Neuron (in vitro differentiated cells): ENCODE measurements at regions not wholly inside any gene's neighbourhood (a gene's known extent, or its start where the extent isn't known, plus 50 kb on each side); places are given as distances from the start of the nearest gene placed in this dataset.

Experiments
- H2AFZ ChIP-seq: one replicate; pipeline ENCODE4 v1.6.1; 2013; ENCODE audit warnings: low read depth, mild to moderate bottlenecking, inconsistent platforms, low read length, moderate library complexity
- H3K27me3 ChIP-seq: one replicate; pipeline ENCODE4 v1.6.1; 2013; ENCODE audit warnings: low read length; ENCODE audit not compliant: insufficient read depth
- H3K36me3 ChIP-seq: one replicate; pipeline ENCODE4 v1.6.1; 2013; ENCODE audit warnings: low read length; ENCODE audit not compliant: insufficient read depth
- H3K4me1 ChIP-seq: one replicate; pipeline ENCODE4 v1.6.1; 2013; ENCODE audit warnings: low read length; ENCODE audit not compliant: insufficient read depth
- H3K4me3 ChIP-seq: 2 replicates; pipeline ENCODE4 v1.5.1; 2013; ENCODE audit warnings: mild to moderate bottlenecking, low read length, moderate library complexity
- H3K9me3 ChIP-seq: one replicate; pipeline ENCODE4 v1.6.1; 2013; ENCODE audit warnings: low read length

DNA sequence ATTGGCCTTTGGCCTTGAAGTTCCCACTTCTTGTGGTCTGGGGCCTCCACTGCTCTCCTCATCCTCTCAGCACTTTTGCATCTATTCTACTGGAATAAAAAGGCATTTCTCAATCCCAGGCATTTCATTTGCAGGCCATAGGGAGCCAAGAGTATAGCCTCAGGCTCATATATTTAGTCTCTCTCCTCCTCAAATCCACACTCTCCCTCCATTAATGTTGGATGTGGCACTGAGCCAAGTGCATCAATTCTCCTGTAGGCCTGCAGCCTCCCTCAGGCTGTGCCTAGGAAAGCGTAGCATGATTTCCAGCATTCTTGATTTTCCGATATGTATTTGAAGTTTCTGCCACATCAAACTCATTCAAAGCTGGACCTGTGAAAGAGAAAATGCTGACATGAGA is 211.5 kb upstream of the CPNE8 start:
- H2AFZ ChIP-seq = no peak overlapping the region
- H3K4me1 ChIP-seq = no peaks in the 10 kb centered on the region
- no peaks in the 10 kb centered on the region for H3K27me3 ChIP-seq
- no peaks in the 10 kb centered on the region for H3K9me3 ChIP-seq
- no peak overlapping the region for H3K4me3 ChIP-seq
- H3K36me3 ChIP-seq = no peaks in the 10 kb centered on the region

DNA sequence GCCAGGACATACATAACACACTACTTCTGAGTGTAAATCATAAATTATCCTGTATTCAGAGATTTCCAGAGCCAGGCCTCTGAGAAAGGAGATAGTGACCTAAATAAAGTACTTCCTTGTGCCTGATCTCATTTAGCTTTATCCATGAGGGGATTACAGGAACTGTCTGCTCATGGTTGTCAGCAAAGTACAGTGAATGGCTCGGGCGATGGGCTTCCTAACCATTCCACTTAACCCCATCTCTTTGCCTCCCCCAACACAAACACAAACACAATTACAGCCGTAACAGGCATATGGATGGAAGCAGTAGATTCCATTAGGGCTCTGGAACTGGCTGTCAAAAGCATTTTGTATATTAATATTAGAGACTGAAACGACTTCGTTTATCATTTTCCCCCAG is 206.7 kb upstream of the CPNE8 start:
- H3K36me3 ChIP-seq = no peaks in the 10 kb centered on the region
- H3K4me1 ChIP-seq = no peaks in the 10 kb centered on the region
- peaks cover 2% of the 10 kb centered on the region for H3K27me3 ChIP-seq
- H2AFZ ChIP-seq = no peak overlapping the region
- no peak overlapping the region for H3K4me3 ChIP-seq
- H3K9me3 ChIP-seq = no peaks in the 10 kb centered on the region

DNA sequence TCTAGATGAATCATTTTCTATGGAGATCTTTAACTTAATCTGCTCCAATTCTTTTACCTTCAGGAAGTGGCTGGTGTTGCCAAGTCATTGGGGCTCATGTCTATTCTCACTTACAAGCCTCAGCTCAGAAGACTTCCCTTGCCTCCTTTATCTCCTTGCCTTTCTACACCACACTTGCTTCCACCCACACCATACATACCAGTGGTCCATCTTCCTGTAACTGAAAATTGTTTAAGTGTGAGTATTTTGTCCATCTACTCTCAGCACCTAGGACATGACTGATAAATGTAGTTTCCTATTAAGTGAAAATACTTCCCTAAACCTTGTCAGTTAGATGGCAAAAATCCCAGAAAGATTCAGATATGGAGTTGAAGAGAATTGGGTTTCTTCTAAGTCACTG is 199.7 kb upstream of the CPNE8 start:
- H2AFZ ChIP-seq = no peak overlapping the region
- H3K36me3 ChIP-seq = no peaks in the 10 kb centered on the region
- H3K4me1 ChIP-seq = no peaks in the 10 kb centered on the region
- H3K9me3 ChIP-seq = no peaks in the 10 kb centered on the region
- no peaks in the 10 kb centered on the region for H3K27me3 ChIP-seq
- no peak overlapping the region for H3K4me3 ChIP-seq

DNA sequence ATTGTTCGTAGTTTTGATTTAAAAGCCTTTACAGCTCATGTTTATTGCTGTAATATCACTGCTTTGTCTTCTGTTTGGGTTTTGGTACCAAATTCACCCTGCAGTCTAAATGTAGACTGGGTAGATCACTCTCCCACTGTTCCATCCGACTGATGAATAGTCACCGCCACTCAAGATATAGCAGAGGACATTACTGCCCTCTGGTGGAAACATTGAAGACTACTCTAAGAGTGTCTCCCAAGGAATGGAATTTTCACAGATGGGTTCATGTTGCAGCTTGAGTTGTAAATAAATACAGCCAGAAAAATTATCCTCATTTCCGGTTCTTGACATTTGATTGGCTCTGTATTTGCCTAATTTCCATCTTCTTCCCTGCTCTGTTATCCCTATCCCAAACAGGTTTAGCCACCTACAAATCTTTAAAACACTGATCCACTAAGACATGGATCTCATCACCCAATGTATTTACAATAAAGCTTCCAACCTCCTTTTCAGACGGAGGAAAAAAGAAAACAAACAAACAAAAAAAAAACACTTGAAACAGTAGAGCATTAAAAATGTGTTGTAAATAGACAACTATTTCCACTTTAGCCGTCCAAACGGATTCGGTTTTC is 198.3 kb upstream of the CPNE8 start:
- Histone ChIP-seq H3K27me3 (no peaks in the 10 kb centered on the region), H2AFZ (no peak overlapping the region), H3K4me3 (no peak overlapping the region), H3K9me3 (no peaks in the 10 kb centered on the region), H3K4me1 (no peaks in the 10 kb centered on the region), H3K36me3 (no peaks in the 10 kb centered on the region)

DNA sequence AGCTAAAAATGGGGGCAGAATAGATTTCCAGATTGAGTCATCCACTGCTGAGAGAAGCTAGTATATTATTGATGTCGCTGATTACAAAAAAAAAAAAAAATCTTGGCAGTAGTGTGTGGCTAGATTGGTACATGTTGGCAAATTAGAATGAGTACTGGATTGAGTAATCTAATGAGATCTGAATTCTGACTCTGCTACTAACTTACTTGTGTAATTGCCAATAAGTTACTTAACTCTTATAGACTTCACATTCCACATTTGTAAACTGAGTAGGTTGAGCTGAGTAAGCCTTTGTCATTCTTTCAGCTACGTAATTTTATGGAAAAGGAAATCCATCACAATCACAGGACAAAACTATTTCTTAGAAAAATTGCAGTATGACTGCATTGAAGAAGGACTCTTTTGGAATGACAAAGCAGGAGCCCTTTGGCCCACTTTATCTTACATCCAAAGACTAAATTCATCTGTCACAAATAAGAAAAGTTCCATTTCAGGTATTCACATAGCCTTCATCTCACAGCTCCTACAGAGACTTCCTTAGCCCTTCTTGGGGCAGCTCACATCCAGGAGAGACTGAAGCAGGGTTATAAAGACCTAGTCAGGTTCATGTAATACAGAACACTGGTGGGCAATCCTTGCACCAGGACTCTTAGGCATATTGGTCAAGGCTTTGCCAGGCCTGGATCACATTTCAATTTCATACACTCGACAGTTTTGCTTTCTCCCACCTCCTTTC is 197.3 kb upstream of the CPNE8 start:
- Histone ChIP-seq H3K4me1 (no peaks in the 10 kb centered on the region), H3K27me3 (no peaks in the 10 kb centered on the region), H3K9me3 (no peaks in the 10 kb centered on the region), H2AFZ (no peak overlapping the region), H3K36me3 (no peaks in the 10 kb centered on the region), H3K4me3 (no peak overlapping the region)

DNA sequence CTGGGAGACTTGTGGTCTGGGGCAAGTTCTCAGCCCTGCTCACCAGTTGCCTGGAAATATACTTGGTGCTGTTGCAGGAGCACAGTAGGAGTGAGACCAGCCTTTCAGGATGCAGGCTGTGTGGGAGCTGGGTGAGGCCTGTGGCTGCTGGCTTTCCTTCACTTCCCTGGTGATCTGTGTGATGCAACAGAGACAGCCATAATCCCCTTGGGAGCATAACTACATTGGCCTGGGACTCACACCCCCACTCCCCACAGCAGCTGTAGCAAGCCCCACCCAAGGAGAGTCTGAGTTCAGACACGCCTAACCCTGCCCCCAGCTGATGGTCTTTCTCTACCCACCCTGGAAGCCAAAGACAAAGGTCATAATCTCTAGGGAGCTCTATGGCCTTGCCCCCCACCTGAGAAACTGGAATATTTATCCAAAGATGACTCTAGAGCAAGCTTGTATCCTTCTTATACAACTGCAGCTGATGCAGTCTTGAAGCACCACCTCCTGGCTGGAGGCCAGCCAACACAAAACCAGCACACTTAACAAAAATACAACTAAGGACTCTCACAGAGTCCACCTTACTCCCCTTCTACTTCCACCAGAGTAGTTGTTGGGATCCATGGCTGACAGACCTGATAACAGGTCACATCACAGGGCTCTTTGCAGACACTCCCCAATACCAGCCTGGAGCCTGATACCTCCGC is 190.4 kb upstream of the CPNE8 start:
- Histone ChIP-seq H3K4me1 (no peaks in the 10 kb centered on the region), H3K4me3 (no peak overlapping the region), H3K27me3 (no peaks in the 10 kb centered on the region), H3K9me3 (no peaks in the 10 kb centered on the region), H2AFZ (no peak overlapping the region), H3K36me3 (no peaks in the 10 kb centered on the region)

DNA sequence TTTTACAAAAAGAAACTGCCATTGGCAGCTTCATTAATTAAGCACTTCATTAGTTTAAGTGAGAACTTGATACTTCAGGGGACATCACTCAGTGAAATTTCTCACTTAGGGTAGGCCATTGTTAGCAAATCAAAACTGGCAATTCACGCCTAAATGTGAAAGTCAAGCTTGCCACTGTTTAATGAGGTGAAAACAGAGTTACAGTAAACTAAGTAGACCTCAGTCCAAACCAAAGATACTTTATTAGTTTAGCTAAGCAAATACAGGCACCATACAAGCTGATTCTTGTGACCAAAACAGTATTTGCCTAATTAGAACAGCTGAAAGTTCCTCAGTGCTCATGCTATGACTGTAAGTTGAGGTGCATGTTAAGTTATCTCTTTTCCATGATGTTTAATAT is 176.5 kb upstream of the CPNE8 start:
- H3K4me3 ChIP-seq = no peak overlapping the region
- H3K27me3 ChIP-seq = no peaks in the 10 kb centered on the region
- no peak overlapping the region for H2AFZ ChIP-seq
- no peaks in the 10 kb centered on the region for H3K36me3 ChIP-seq
- H3K4me1 ChIP-seq = no peaks in the 10 kb centered on the region
- H3K9me3 ChIP-seq = no peaks in the 10 kb centered on the region

DNA sequence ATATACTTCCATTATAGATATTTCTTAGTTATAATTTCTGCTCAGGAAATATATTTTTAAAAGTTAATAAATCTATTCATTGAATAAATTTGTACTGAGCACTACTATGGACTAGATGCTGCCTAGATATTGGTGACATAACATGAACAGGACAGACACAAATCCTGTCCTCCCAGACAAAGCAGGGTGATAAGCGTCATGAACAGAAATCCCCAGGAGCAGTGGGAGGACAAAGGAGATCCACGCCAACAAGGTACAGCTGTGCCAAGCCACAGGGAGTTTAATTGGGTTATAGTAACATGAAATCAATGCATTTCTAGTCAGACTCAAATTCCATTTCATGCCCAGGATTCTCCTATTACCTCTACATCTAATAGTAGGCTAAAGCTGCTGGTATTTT is 171.8 kb upstream of the CPNE8 start:
- Histone ChIP-seq H2AFZ (no peak overlapping the region), H3K4me3 (no peak overlapping the region), H3K36me3 (no peaks in the 10 kb centered on the region), H3K9me3 (no peaks in the 10 kb centered on the region), H3K27me3 (no peaks in the 10 kb centered on the region), H3K4me1 (no peaks in the 10 kb centered on the region)

DNA sequence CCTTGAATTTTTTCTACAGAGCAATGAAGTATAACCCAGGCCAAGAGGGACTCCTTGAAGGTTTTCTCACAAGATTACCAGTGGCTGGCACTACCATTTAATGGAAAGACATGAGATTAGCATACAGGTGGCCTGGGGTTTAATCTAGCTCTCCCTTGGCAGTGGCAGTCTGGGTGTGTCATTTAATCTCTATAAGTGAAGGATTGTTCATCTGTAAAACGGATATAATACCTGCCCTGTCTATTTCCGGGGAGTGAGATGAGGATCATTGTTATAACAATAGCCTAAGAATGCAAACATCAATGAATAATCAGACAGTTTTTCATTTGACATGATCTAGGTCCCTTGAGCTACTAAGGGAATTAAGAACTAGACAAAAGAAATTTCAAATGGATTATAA is 168.7 kb upstream of the CPNE8 start:
- Histone ChIP-seq H3K9me3 (no peaks in the 10 kb centered on the region), H2AFZ (no peak overlapping the region), H3K4me1 (no peaks in the 10 kb centered on the region), H3K4me3 (no peak overlapping the region), H3K27me3 (no peaks in the 10 kb centered on the region), H3K36me3 (no peaks in the 10 kb centered on the region)

DNA sequence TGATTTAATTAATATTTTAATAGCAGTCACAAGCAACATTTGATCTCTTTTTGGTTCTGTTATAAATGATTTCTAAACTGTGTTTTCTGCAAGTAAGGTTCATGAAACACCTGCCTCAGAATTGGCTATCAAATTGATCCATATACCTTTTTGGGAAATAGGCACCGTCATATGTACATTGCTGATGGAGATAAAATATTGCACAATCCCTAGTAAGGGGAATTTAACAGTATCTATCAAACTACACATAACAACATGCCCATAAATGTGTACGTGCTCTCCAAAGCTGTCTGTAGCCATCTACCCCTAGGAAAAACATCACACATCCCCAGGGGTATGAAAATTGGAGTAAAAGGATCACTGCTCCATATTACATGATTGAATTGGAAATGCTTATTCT is 167.3 kb upstream of the CPNE8 start:
- Histone ChIP-seq H3K9me3 (no peaks in the 10 kb centered on the region), H3K4me3 (no peak overlapping the region), H2AFZ (no peak overlapping the region), H3K36me3 (no peaks in the 10 kb centered on the region), H3K4me1 (no peaks in the 10 kb centered on the region), H3K27me3 (no peaks in the 10 kb centered on the region)

DNA sequence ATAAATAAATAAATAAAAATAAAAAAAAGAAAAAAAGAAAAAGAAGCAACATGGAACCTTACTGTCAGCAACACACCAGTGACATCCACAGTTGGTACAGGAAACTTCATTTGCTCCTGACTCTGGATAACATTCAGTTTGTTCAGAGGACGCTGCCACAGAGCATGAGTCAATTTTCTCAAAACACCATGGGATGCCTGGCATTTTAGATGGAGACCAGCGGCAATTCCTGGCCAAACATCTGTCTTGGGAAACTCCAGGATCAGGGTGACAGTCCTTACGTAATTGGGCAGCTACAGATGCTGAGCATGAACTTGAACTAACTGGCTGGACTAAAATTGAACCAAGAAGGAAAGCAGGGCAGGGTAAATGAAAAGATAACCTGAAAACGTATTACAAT is 166.2 kb upstream of the CPNE8 start:
- Histone ChIP-seq H3K36me3 (no peaks in the 10 kb centered on the region), H3K4me3 (no peak overlapping the region), H3K4me1 (no peaks in the 10 kb centered on the region), H3K27me3 (no peaks in the 10 kb centered on the region), H2AFZ (no peak overlapping the region), H3K9me3 (no peaks in the 10 kb centered on the region)

DNA sequence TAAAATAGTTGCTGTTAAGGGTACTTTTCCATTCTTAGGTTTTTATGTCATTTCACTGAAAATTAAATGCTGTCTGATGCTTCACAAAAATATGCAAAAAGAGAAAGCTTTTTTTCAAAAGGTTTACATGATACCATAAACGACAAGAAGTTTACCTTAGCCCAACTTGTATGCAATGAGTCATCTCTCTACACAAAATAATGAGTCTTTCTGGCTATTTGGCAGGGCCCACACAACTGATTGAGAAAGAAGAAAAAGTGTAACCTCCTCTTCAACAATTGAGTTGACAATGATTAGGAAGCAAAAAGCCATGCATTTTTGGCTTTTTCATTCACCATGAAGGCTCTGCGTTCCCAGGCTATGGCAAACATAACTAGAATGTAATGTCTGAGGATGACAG is 165.4 kb upstream of the CPNE8 start:
- no peaks in the 10 kb centered on the region for H3K27me3 ChIP-seq
- no peak overlapping the region for H3K4me3 ChIP-seq
- no peak overlapping the region for H2AFZ ChIP-seq
- H3K36me3 ChIP-seq = no peaks in the 10 kb centered on the region
- H3K4me1 ChIP-seq = no peaks in the 10 kb centered on the region
- no peaks in the 10 kb centered on the region for H3K9me3 ChIP-seq

DNA sequence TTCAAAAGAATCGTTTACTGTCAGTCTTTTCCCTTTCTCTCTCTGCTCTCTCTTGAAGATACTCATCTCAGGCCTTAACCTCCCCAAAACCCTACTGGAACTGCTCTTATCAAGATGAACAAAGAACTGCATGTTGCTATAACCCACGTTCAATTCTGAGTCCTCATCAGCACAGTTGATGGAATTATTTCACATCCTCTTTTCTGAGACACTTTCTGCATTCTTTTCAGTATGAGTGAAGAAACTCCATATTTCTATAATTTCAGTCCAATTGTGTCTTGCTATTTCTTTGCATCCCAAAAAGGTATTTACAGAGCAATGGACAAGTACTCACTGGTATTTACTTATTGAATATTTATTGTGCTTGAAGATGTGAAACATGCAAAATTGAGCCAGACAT is 160.1 kb upstream of the CPNE8 start:
- H2AFZ ChIP-seq = no peak overlapping the region
- peaks cover 2% of the 10 kb centered on the region for H3K4me1 ChIP-seq
- no peaks in the 10 kb centered on the region for H3K36me3 ChIP-seq
- no peaks in the 10 kb centered on the region for H3K27me3 ChIP-seq
- H3K4me3 ChIP-seq = no peak overlapping the region
- H3K9me3 ChIP-seq = no peaks in the 10 kb centered on the region
